DMS114 treated with DMSO at 0.1 percent for 48 hours (cell line): ENCODE measurements at regions not wholly inside any gene's neighbourhood (a gene's known extent, or its start where the extent isn't known, plus 50 kb on each side); places are given as distances from the start of the nearest gene placed in this dataset.
"Not testable (repeated sequence)": the region's sequence is repeated elsewhere in the genome, so short reads cannot be mapped to it uniquely, and the experiment has no call there.

Experiments
- DNase-seq: peaks from one replicate; lab custom pipeline; 2025; ENCODE audit not compliant: unreplicated experiment; lab: John Stamatoyannopoulos, UW

DNA sequence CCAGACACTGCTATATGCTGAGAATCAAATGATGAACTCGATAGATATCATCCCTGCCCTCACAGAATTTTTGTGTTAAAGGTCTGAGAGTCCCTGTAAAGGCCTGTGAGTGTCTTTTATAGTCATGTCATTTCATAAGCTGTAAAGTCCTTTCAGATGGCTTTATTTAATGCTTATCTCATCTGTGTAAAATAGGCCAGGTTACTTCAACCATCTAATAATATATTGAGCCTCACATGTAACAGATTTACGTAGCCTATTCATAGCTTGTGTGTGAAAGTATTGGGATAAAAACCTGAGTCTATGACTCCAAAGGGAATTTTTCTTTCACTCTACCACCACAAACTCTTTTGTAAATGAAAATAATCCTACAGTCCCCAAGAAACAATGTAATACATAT, 672.0 kb upstream of the SYT4 start:
- DNase-seq: no peak

DNA sequence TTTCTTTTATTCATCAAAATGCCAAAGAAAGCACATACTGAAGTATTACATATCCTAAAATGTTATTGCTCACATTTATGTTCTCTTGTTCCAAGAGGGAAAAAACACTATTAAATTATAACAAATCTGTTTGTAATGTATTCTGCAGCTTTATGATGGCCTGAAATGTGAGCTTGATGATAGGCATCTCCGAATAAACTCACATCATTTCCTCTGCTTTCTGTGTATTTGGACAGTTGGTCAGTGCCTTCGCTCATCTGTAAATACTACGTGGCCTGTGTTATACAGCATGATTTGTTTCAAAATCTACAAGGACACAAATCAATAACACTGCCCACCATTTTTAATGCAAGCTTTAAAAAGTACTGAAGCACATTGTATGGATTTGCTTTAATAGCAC, 672.8 kb upstream of the SYT4 start:
- DNase-seq: no peak

DNA sequence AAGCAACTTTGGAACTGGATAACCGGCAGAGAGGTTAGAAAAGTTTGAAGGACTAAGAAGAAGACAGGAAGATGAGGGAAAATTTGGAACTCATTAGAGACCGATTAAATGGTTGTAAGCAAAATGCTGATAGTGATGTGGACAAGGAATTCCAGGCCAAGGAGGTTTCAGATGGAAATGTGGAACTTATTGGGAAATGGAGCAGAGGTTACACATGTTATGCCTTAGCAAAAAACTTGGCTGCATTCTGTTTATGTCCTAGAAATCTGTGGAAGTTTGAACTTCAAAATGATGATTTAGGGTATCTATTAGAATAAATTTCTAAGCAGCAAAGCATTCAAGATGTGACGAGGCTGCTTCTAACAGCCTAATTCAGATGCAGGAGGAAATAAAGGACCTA, 675.1 kb upstream of the SYT4 start:
- DNase-seq: no peak

DNA sequence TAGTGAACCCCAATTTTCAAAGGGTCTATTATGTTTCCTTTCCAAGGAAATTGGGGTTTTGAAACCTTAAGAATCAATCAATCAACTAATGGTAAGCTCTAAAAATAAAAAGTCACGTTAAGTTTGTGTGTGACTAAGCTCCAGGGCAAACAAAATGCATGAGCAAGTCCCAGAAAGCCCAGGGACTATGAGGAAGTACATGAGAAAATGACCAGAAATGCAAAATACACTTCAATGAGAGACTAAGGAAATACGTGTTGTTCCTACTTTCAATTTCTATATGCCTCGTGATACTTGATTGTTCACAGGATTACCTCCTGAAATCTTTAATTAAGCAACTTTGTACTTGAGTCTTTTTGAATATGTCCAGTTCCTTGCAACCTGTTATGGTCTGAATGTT, 684.4 kb upstream of the SYT4 start:
- no peak for DNase-seq

DNA sequence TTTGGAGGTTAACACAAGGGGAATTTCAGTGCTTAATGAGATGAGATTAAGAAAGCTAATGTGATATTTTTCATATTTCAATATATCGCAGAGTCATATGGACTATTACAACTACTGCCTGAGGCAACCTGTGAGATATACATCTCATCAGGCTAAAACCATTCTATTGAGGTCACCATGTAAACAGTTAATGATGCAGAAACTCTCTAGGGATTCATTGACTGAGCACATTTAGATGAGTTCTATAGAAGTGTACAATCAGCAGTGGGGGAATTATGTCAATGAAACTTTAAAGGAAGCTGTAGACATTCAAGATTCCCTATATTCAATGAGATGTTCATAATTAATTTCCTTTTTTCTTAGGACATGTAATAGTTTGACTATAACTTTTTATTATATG, 687.4 kb upstream of the SYT4 start:
- DNase-seq: no peak

DNA sequence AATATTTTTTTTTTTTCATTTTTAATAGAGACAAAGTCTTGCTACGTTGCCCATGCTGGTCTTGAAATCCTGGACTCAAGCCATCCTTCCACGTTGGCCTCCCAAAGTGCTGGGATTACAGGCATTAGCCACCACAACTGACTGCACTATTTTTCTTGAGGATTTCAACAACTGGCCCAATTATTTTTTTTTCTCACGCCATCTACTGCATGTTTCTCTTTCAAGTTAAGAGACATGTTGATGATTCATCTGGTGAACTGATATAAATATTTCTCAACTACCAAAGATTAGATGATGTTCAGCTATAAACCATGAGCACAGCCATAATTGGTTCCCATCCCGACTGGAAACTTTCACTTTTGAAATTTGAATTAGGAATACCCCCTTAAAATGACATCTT, 688.4 kb upstream of the SYT4 start:
- DNase-seq: no peak

DNA sequence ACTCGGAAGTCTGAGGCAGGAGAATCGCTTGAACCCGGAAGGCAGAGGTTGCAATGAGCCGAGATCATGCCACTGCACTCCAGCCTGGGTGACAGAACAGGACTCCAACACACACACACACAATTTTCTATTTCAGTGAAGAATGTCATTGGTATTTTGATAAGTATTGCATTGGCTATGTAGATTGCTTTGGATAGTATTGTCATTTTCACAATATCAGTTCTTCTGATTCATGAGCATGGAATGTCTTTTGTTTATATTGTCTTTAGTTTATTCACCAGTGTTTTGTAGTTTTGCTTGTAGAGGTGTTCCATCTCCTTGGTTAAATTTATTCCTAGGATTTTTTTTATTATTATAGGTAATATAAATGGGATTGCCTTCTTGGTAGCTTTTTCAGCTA, 693.4 kb upstream of the SYT4 start:
- no peak for DNase-seq

DNA sequence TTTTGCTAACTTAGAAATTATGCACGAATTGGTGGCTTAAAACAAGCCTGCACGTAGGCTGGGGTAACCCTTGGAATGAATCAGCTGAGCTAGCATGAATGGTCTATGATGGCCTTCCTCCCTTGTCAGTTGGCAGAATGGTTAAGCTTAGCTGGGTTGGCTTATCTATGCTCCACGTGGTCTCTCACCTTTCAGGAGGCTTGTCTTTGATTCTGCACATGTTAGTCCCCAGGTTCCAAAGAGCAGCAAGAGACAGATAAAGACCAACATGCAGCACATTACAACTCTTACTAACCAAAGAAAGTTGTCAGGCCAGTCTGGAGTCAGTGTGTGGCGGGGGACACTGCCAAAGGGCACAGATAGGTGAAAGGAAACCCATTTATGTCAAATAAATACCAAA, 700.9 kb upstream of the SYT4 start:
- no peak for DNase-seq

DNA sequence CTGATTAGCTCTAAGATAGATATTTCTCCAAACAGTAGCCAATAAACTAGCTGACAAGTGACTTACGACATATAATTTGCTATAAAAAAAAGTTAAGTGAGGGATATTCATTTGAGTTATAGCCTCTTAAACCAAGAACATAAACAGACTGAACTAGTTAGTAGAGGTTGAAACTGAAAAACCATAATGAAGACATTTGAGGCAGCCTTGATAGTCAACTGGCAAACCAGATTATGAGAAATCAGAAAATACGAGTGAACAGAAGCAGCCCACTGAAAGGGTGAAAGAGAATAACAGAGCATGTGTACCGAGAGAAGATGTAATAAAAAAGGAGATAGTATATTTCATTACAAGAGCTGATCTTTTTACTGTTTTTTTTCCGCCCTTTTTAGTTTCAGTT, 698.1 kb upstream of the SETBP1 start:
- DNase-seq: no peak

DNA sequence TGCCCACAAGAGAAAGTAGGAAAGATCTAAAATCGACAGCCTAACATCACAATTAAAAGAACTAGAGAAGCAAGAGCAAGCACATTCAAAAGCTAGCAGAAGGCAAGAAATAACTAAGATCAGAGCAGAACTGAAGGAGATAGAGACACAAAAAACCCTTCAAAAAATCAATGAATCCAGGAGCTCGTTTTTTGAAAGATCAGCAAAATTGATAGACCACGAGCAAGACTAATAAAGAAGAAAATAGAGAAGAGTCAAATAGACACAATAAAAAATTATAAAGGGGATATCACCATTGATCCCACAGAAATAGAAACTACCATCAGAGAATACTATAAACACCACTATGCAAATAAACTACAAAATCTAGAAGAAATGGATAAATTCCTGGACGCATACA, 693.6 kb upstream of the SETBP1 start:
- DNase-seq: not testable (repeated sequence)

DNA sequence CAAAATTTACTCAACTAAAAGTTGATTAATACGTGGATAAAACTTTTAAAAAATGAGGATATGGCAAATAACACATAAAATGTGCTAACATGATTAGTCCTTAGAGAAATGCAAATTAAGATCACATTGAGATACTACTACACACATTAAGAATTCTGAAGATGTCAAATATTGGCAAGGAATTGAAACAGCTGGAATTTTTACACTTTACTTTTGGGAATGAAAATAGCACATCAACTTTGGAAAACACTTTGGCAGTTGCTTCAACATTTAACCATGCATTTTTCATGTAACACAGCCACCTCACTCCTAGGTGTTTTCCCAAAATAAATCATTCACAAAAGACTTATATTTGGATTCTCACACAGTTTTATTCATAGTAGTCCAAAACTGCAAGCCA, 687.9 kb upstream of the SETBP1 start:
- no peak for DNase-seq

DNA sequence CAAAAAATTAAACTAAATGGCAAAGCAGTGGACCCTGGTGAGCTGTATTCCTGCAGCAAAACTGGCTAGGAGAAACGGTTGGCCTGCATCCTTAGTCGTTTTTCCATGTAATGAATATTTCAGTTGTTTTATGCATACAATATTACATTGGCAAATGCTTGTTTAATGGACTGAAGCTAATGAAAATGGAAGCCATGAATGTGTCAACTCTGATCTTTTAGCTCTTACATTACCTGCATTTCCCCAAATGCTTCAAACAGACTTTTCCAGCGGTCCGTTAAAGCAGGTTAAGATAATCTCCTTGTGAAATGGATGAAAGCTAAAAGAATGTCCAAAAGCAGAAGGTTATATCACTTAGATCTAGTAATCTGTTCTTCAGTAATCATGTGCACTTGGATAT, 686.3 kb upstream of the SETBP1 start:
- no peak for DNase-seq

DNA sequence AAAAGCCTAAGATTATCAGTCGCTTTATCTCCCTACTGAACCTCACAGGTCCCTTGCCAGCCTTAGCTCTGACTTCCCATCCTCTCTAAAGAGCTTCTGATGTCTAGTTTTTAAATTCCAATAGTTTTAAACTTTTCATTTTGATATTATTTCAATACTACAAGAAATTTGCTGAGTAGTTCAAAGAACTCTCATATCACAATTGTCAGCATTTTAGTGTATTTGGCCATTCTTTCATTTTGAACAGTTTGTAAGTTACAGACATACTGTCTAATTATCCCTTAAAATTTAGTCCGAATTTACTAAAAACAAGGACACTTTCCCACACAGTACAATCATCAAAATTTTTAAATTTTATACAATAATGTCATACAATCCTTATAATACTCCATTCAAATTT, 666.8 kb upstream of the SETBP1 start:
- no peak for DNase-seq

DNA sequence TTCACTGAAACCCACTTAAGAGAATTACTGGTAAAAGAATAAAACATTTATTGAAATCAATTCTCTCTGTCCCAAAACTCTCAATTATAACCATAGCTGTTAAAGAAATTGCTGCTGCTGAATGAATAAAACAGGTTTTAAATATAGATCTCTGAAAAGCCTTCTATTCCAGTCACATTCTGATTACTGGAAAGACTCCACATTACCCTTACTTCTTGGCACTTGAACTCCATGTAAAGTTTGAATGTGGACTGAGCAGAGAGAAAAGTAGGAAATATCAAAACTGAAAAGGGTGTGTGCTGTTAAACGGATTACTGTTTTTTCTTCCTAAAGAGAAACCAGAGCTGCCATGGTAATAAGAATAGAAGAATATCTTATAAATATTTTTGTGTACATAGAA, 655.3 kb upstream of the SETBP1 start:
- DNase-seq: no peak

DNA sequence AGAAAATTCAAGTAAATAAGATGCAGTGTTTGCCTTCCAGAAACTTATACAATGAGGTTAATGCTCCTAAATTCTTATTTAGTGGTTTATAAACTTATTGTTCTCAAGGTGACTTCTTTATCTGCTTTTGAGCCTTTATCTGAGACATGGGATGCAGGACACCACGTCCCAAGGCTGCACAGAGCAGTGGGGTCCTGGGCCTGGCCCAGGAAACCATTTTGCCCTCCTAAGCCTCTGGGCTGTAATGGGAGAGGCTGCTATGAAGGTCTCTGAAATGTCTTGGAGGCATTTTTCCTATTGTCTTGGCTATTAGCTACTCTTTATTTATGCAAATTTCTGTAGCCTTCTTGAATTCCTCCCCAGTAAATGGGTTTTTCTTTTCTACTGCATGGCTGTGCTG, 652.6 kb upstream of the SETBP1 start:
- no peak for DNase-seq

DNA sequence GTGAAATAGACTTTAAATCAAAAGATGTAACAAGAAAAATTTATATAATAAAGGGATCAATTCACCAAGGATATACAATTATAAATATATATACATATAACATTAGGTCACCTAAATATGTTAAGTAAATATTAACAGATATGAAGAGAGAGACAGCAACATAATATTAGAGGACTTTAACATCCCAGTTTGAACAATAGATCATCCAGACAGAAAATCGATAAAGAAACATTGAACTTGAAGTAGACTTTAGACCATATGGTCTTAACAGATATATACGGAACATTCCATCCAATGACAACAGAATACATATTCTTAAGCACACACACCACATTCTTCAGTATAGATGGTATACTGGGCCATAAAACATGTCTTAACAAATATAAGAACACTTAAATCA, 649.6 kb upstream of the SETBP1 start:
- DNase-seq: no peak

DNA sequence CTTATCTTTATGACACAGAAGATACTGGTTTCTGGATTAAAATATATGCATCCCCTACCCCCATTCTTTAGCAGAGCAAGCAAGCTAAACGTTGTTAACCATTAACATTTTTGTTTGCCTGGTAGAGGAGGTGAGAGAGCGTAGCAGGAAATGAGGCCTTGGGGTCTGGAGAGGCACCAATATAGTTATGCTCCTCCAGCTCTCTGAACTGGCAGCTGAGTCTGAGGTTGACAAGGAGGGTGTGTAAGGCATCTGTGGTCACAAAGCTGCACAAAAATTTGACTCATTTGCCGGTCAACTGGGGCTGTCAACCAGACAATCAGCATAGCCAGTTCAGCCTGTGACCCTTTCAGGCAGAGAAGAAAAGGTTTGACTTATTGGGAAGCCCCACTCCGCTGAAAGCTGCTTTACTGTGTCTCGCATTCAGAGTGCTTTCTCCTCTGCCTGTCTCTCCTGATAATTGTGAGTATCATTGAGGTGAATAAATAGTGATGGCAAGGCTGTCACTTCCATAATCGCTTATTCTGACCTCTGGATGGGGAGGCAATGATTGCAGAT, 647.5 kb upstream of the SETBP1 start:
- DNase-seq: no peak

DNA sequence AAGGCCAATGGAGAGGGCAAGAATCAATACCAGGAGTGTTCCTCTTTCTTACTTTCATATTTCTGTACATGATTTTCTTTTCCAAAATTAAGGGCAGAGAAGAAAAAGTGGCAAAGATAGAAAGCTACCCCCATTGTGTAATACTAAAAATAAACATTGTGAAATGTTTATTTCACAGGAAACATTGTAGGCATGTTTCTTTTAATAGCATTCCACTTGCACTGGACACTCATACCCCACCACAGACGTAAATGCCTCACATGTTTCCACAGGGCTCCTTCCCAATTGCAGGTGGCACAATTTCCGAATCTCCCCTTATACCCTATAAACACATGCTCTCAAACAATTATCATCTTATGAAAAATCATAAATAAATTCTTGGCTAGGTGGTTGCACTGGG, 645.1 kb upstream of the SETBP1 start:
- no peak for DNase-seq

DNA sequence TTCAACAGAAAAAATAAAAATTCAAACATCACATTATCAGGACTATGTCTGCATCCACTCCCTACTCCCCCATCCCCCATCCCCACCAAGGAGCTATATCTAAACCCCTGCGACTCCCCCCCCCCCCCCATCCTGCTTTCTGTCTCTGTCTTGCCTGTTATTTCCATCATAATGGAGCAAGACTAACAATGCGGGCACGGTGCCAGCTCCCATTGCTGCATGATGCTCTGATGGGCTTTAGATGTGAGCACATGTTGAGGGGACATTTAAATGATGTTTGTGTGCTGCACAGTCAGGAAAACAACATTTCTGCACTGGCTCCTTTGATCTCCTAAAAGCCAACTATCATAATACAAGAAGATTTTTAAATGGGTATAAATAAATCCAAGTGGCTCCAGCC, 644.2 kb upstream of the SETBP1 start:
- no peak for DNase-seq

DNA sequence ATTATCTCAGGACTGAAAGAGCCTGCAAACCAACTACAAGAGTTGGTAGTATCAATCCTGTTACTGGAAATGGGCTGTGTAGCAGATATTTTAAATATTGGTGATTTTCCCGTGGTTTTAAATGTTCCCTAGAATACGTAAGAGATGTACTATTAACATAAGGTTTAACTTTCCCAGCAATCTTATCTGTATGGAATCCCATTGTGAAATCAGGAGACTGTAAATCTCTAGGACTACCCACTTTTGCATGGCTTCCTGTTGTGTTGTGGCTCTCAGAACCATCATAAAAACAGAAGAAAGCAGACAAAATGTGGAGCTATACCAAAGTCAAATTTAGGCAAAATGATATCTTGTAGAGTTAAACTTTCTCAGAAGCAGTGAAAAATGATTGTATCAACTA, 641.5 kb upstream of the SETBP1 start:
- DNase-seq: no peak

DNA sequence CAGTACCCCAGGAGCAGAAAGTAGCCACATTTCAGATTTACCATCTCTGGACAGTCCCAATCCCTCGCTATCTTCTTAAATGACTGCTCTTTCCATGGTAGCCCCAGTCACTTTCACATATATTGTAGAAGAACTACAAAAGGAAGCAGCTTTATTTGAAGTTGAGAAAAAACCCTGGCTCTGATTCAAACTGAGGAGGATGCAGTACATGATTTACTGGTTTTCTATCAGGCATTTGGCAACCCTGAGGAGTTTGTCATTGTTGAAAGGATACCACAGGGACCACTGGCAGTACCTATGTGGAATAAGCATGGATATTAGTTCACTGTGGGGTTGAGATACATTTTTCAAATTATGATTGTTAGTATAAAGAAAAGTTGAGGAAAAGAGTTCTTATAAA, 640.9 kb upstream of the SETBP1 start:
- no peak for DNase-seq

DNA sequence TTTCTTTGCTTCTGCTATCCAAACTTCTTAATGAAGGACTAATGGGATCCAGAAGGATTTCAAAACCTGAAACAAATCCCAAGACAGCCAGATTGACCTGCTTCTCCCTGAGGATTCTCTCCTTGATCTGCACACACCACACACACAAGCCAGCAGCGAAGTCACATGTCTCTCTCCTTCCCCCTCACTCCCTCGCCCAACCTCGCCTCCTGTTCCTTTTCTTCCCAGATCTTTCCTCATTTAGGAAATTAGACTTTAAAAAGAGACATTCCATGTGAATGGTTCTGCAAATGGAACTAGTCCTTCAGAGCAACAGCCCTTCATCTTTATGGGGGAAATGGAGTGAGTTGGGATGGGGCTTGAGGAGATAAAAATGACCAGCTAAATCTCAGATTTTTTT, 639.1 kb upstream of the SETBP1 start:
- DNase-seq: no peak

DNA sequence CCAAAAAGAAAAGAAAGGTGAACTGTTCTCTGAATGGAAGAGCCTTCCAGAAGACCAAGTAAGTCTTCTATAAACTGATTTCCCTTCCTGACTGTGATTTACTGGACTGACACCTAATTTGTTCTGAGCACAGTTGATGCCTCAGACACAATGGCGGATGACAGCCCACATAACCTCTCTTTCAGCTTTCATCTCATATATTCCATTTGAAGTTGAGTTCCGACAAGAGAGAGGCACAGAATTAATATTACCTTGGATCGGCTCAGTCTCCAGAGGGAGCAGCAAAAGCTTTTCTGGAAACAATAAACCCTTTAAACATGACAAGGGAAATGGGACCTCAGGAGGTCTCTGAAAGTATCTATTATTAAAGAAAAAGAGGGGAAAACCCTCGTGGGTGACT, 638.7 kb upstream of the SETBP1 start:
- no peak for DNase-seq

DNA sequence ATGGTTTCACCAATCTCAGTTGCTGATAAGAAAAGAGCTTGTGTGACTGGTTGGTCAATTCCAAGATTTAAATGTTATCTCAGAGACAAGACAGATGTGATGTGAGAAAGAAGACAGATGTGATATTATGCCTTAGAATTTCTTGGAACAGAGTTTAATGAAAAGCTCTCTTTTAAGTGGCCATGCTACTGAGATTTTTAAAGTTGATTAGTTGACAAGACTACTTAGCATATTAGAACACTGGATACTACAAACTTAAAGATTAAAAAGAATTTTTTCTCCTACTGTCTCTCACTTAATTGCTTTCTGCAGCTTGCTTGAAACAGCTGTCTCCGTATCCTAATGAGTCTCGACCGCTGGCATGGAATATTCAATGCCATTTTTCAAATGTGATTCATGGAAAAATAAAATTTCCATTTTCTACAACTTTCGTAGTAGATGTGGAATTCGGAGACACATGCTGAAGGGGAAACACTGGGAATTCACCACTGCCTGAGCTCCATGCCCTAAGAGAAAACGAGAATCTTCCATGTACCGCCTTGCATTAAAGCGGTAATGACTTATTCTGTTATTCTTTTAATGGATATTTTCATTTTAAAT, 634.2 kb upstream of the SETBP1 start:
- no peak for DNase-seq
